Right atrium auricular region (tissue), 2 donors: ENCODE measurements at regions not wholly inside any gene's neighbourhood (a gene's known extent, or its start where the extent isn't known, plus 50 kb on each side); places are given as distances from the start of the nearest gene placed in this dataset.

Experiments
- DNase-seq: peaks from one replicate; pipeline ENCODE4 v3.0.0-alpha.2; 2019; ENCODE audit warnings: low spot score
- H3K27ac ChIP-seq, 2 donors: fragments of 200-600 bp; sonication (generic); 1 replicate in 1 of 2; 2 replicates in 1 of 2; pipeline ENCODE4 v1.5.1; 2016 to 2019
- H3K27me3 ChIP-seq, 2 donors: fragments of 200-600 bp; sonication (generic); one replicate each; pipeline versions ENCODE4 v1.5.1 to v1.6.0; 2017 to 2019
- H3K36me3 ChIP-seq: fragments of 200-600 bp; sonication (generic); one replicate; pipeline ENCODE4 v1.5.1; 2016
- H3K4me1 ChIP-seq, 2 donors: fragments of 200-600 bp; sonication (generic); one replicate each; pipeline versions ENCODE4 v1.5.1 to v1.6.0; 2017 to 2019
- H3K4me3 ChIP-seq, 2 donors: fragments of 200-600 bp; sonication (generic); 1 replicate in 1 of 2; 2 replicates in 1 of 2; pipeline ENCODE4 v1.5.1; 2017 to 2019; ENCODE audit warnings: mild to moderate bottlenecking in 1 of 2, moderate library complexity in 1 of 2
- H3K9me3 ChIP-seq, 2 donors: fragments of 200-600 bp; sonication (generic); one replicate each; pipeline ENCODE4 v1.5.1; 2019
- CTCF ChIP-seq, 2 donors: fragments of 200-600 bp; sonication (generic); IDR thresholded peaks; one replicate each; pipeline ENCODE4 v1.5.1; 2019; ENCODE audit warnings: antibody characterized with exemption in 2 of 2

DNA sequence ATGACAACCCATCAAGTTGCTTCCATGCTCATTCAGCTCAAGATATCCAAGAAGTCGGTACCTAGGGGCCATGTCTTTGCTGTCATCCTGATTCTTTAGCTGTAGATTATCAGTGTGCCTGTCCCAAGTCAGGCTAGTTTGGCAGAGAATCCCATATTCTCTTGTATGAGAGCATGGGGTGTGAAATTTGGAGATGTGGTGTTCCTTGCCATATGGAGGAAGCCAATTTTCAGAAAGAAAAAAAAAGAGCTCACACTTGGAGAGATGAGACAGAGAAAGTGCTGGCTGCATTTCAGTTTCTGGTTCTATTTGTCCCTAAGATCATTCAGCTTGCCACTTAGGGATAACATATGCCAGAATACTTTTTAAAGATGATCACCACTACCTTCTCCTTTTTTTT, 52.3 kb upstream of the SLC4A7 start:
- no peak for TF ChIP-seq CTCF (IDR thresholded peaks at IDR 0.05)
- H3K36me3 ChIP-seq: no peaks in the 10 kb centered on the region

GRCh38 chr3:27535809-27536392, 51.7 kb upstream of the SLC4A7 start:
- Histone ChIP-seq H3K4me3 (no peak overlapping the region), H3K36me3 (no peaks in the 10 kb centered on the region), H3K9me3 (no peaks in the 10 kb centered on the region), H3K4me1 (peaks cover 0 to 12% of the 10 kb centered on the region in 2 donors), H3K27me3 (no peaks in the 10 kb centered on the region), H3K27ac (peak overlapping the region; percentile 65 to 68)
- no peak for TF ChIP-seq CTCF (IDR thresholded peaks at IDR 0.05)
- no peak for DNase-seq

More for the DNA sequence above, 52.3 kb upstream of the SLC4A7 start:
- Histone ChIP-seq H3K27me3 (no peaks in the 10 kb centered on the region), H3K9me3 (no peaks in the 10 kb centered on the region), H3K4me3 (no peak overlapping the region), H3K27ac (peak overlapping the region in 1 of 2 donors; percentile 68), H3K4me1 (peaks cover 0 to 12% of the 10 kb centered on the region in 2 donors)
- DNase-seq: no peak

DNA sequence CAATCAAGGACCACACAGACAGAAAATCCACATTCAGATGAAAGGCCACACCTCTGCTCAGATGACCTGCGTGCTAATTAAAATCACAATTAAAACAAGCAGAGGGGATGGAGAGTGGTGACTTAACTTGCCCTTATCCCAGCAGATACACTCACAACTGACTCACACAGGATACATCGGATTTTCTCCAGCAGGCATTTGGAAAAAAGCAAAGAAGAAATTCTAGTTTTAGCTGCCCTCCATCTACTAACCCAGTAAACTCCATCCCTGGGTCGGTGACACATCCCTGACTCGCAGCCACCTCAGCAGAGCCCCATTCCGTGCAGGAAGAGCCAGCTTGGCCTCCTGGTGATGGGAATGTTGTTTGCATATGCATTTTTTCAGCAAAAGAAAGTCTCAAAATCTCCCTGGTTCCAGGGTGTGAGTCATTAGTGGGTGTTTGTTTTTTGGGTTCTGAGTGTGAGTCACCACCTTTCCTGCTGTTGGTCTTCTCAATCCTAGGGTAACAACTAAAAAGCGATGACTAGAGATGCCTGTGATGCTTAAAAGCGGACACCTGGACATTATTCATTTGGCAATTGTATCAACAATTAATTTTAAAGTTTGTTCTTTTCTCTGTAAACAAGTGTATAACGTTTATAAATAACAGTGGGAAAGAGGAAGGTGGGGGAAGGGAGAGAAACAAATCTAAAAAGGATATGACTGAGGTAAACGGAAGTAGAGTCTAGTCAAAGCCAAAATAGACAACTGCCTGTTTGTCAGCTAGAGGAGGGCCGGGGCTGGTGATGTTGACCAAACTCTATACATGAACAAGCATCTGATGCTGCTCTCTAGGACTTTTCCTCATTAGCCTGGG, 49.8 kb upstream of the SLC4A7 start:
- peaks cover 0 to 12% of the 10 kb centered on the region in 2 donors for H3K4me1 ChIP-seq
- no peak overlapping the region for H3K4me3 ChIP-seq
- no peak for TF ChIP-seq CTCF (IDR thresholded peaks at IDR 0.05)
- peak; percentile 89 for DNase-seq
- H3K36me3 ChIP-seq: no peaks in the 10 kb centered on the region
- H3K9me3 ChIP-seq: no peaks in the 10 kb centered on the region
- H3K27me3 ChIP-seq: no peaks in the 10 kb centered on the region
- H3K27ac ChIP-seq: peak overlapping the region; percentile 65 to 68
